Stromal cell of bone marrow (primary cell): ENCODE measurements at regions not wholly inside any gene's neighbourhood (a gene's known extent, or its start where the extent isn't known, plus 50 kb on each side); places are given as distances from the start of the nearest gene placed in this dataset.
"Not testable (repeated sequence)": the region's sequence is repeated elsewhere in the genome, so short reads cannot be mapped to it uniquely, and the experiment has no call there.

Experiments used
- DNase-seq: peaks from one replicate; pipeline ENCODE4 v3.0.0-alpha.2; 2012; ENCODE audit warnings: low read depth

DNA sequence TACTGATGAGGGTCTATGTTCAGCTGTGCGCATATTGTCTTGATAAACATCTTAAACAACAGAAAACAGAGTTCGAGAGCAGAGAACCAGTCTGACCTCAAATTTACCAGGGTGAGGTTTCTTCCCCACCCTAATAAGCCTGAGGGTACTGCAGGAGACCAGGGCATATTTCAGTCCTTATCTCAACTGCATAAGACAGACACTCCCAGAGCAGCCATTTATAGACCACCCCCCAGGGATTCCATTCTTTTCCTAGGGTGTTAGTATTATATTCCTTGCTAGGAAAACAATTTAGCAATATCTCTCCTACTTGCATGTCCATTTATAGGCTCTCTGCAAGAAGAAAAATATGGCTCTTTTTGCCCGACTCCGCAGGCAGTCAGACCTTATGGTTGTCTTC is 89.5 kb upstream of the POMZP3 start:
- not testable (repeated sequence) for DNase-seq

DNA sequence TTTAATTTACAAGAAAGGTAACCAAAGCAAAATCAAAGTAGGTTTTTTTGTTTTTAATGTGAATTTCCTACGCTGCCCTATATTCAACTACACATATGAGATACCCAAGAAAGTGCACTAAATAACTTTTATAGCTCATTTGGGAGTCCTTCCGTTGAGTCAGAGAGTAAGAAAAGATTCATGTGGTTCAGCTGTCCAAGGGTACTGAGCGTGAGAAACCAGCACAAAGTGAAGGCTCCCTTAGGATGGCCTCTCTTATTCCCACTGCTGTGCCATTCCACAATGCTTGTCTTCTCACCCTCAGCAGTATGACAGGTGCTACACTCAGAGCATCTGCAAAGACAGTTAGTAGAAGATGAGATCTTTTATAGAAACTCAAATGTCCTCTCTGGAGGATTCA is 85.8 kb upstream of the POMZP3 start:
- DNase-seq, result not testable (repeated sequence)

- DNase-seq, result not testable (repeated sequence)
Measured at GRCh38 chr7:76711648-76712047, 84.6 kb upstream of the POMZP3 start.

GRCh38 chr7:76709703-76710102 is 82.6 kb upstream of the POMZP3 start:
- not testable (repeated sequence) for DNase-seq

DNA sequence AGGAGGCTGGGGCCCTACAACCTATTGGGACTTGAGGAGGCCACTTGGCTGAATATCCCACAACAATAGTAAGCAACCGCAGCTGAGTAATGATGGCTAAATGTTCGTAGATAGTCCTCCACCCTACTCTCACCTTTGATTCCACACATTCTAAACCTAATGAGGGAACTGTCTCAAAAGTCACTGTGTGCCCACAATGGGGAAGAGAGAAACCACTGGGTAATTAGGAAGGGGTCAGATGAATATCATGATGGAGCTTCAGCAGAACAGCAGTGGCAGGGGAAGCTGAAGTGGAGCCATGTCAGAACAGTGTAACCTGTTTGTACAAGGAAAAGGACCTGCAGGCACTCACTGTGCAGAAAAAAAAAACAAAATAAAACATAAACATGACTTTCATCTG is 81.4 kb upstream of the POMZP3 start:
- not testable (repeated sequence) for DNase-seq

GRCh38 chr7:76703815-76704214 is 76.7 kb upstream of the POMZP3 start:
- not testable (repeated sequence) for DNase-seq

- not testable (repeated sequence) for DNase-seq
Measured at GRCh38 chr7:76686277-76686676, 59.2 kb upstream of the POMZP3 start.

DNA sequence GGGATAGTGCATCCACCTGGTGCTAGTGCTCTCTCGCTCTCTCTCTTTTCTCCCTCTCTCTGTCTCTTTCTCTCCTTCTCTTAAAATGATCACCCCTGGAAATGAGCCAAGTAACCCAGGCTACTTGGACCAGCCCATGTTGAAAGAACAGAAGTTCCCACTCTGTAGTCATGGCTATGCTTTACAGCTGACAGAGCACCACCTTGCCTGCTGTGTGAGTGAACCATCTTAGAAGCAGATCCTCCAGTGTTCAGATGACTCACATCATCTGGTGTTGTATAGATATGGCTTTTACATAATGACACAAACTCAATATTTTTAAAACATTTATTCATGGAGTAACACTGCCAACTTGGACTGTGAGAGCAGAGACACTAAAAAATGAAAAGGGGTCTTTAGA is 57.7 kb upstream of the POMZP3 start:
- DNase-seq, result not testable (repeated sequence)

DNA sequence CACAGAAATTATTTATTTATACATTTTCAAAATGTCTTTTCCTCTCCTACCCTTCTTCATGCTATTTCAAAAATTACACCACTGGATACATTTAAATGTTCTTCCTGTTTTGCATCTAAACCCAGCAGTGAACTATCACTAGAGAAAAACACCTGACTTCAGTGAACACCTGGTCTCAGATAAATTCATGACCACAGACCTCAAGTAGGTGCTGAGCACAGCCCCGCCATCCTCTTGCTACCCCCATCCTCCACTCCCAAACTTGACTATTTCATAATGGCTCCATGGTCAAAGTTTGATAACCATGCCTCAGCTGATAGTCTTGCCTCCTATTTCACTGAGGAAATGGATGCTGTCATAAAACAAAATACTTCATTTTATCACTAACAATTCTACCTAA is 56.6 kb upstream of the POMZP3 start:
- DNase-seq, result not testable (repeated sequence)

GRCh38 chr7:76681810-76682209 is 54.7 kb upstream of the POMZP3 start:
- DNase-seq, result not testable (repeated sequence)

GRCh38 chr7:76679174-76679573 is 52.1 kb upstream of the POMZP3 start:
- not testable (repeated sequence) for DNase-seq

GRCh38 chr7:76678500-76678899 is 51.4 kb upstream of the POMZP3 start:
- not testable (repeated sequence) for DNase-seq

- DNase-seq, result not testable (repeated sequence)
Measured at GRCh38 chr7:76676890-76677289, 49.8 kb upstream of the POMZP3 start.
